Lower leg skin (tissue), 3 donors: ENCODE measurements at regions not wholly inside any gene's neighbourhood (a gene's known extent, or its start where the extent isn't known, plus 50 kb on each side); places are given as distances from the start of the nearest gene placed in this dataset.

Experiments used
- POLR2A ChIP-seq, 2 donors: fragments of 450-650 bp; IDR thresholded peaks; one replicate each; pipeline ENCODE4 v1.6.1; 2016 to 2017; ENCODE audit warnings: antibody characterized with exemption in 2 of 2, mild to moderate bottlenecking in 1 of 2, moderate library complexity in 1 of 2
- TF ChIP-seq, protein P1 (sequence below), 3 donors: fragments of 450-650 bp; IDR thresholded peaks; one replicate each; pipeline ENCODE4 v1.5.1; 2016; ENCODE audit warnings: antibody characterized with exemption in 3 of 3, mild to moderate bottlenecking in 3 of 3, moderate library complexity in 2 of 3

DNA sequence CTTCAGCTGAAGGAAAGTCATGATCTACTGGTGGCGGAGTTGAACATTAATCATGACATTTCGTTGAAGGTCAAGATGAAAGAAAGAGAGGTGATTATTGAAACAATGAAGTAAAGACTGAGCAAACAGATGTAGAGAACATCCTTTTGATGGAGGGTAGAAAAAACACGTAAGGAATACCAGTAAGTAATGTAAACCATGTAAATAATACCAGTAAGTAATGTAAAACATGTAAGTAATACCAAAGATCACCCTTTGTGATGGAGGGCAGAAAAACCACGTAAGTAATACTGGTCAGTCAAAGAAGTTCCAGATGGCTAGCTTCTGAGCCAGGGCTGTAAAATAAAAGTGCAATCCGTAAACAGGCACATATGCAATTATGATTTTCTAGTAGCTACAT, 1387.7 kb downstream of the SUCLG1 start:
- TF ChIP-seq, protein P1, sequence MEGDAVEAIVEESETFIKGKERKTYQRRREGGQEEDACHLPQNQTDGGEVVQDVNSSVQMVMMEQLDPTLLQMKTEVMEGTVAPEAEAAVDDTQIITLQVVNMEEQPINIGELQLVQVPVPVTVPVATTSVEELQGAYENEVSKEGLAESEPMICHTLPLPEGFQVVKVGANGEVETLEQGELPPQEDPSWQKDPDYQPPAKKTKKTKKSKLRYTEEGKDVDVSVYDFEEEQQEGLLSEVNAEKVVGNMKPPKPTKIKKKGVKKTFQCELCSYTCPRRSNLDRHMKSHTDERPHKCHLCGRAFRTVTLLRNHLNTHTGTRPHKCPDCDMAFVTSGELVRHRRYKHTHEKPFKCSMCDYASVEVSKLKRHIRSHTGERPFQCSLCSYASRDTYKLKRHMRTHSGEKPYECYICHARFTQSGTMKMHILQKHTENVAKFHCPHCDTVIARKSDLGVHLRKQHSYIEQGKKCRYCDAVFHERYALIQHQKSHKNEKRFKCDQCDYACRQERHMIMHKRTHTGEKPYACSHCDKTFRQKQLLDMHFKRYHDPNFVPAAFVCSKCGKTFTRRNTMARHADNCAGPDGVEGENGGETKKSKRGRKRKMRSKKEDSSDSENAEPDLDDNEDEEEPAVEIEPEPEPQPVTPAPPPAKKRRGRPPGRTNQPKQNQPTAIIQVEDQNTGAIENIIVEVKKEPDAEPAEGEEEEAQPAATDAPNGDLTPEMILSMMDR (IDR thresholded peaks at IDR 0.05), result no peak
- TF ChIP-seq POLR2A (IDR thresholded peaks at IDR 0.05), result no peak
